ENCODE measurements at regions not wholly inside any gene's neighbourhood (a gene's known extent, or its start where the extent isn't known, plus 50 kb on each side); places are given as distances from the start of the nearest gene placed in this dataset.

- no peak for TF ChIP-seq POLR2A (IDR thresholded peaks at IDR 0.05)
- TF ChIP-seq, protein P1, sequence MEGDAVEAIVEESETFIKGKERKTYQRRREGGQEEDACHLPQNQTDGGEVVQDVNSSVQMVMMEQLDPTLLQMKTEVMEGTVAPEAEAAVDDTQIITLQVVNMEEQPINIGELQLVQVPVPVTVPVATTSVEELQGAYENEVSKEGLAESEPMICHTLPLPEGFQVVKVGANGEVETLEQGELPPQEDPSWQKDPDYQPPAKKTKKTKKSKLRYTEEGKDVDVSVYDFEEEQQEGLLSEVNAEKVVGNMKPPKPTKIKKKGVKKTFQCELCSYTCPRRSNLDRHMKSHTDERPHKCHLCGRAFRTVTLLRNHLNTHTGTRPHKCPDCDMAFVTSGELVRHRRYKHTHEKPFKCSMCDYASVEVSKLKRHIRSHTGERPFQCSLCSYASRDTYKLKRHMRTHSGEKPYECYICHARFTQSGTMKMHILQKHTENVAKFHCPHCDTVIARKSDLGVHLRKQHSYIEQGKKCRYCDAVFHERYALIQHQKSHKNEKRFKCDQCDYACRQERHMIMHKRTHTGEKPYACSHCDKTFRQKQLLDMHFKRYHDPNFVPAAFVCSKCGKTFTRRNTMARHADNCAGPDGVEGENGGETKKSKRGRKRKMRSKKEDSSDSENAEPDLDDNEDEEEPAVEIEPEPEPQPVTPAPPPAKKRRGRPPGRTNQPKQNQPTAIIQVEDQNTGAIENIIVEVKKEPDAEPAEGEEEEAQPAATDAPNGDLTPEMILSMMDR (IDR thresholded peaks at IDR 0.05): no peak
These were observed 281.8 kb downstream of the MTRR start for GRCh38 chr5:8150791-8151190.

Data from lower leg skin (tissue), 3 donors.